ENCODE measurements at regions not wholly inside any gene's neighbourhood (a gene's known extent, or its start where the extent isn't known, plus 50 kb on each side); places are given as distances from the start of the nearest gene placed in this dataset.

GRCh38 chr18:71707400-71707799 lies 836.7 kb downstream of the CBLN2 start:
- TF ChIP-seq FOXM1 (IDR thresholded peaks at IDR 0.05; ENCODE audit: borderline replicate concordance, low read depth): no peak
- no peak for TF ChIP-seq EP300 (IDR thresholded peaks at IDR 0.05; ENCODE audit: borderline replicate concordance)
- no peak for TF ChIP-seq NFIC (IDR thresholded peaks at IDR 0.05)
- TF ChIP-seq USF1 (IDR thresholded peaks at IDR 0.05): no peak
- TF ChIP-seq ZBTB7A (IDR thresholded peaks at IDR 0.05; ENCODE audit: low read depth): no peak
- no peak for TF ChIP-seq CREB1 (IDR thresholded peaks at IDR 0.05; ENCODE audit: low read depth)
- TF ChIP-seq CEBPB (IDR thresholded peaks at IDR 0.05): no peak
- TF ChIP-seq YY1 (IDR thresholded peaks at IDR 0.05; ENCODE audit: low read depth): no peak
- TF ChIP-seq TAF1 (IDR thresholded peaks at IDR 0.05; ENCODE audit: low read depth): no peak

Data from Ishikawa (cell line).